HEK293 (cell line): ENCODE measurements at regions not wholly inside any gene's neighbourhood (a gene's known extent, or its start where the extent isn't known, plus 50 kb on each side); places are given as distances from the start of the nearest gene placed in this dataset.

Source experiments
- CTCF ChIA-PET: fragments of 350-600 bp; formaldehyde crosslinking; extraction: SDS; loops from one replicate; lab custom pipeline; 2021; ENCODE audit warnings: antibody characterized with exemption; lab: Yijun Ruan, JAX
- POLR2A ChIA-PET: fragments of 300-600 bp; formaldehyde crosslinking; extraction: SDS; loops from one replicate; lab custom pipeline; 2020; ENCODE audit warnings: antibody characterized with exemption, inconsistent platforms; lab: Yijun Ruan, JAX
- H3K27ac ChIP-seq: fragments of 200-500 bp; sonication (Bioruptor generic); 2 replicates; pipeline ENCODE4 v1.5.1; 2014; ENCODE audit warnings: low read depth, low read length, control low read depth, inconsistent platforms; ENCODE audit errors: extremely low read depth
- H3K36me3 ChIP-seq, 2 experiments: fragments of 200-500 bp in 1 of 2; sonication (Bioruptor generic) in 1 of 2; 1 replicate in 1 of 2; 2 replicates in 1 of 2; pipeline ENCODE4 v1.5.1; 2014 to 2017; ENCODE audit warnings: inconsistent platforms in 2 of 2, low read length in 2 of 2; ENCODE audit not compliant: control insufficient read depth in 2 of 2, insufficient read depth in 1 of 2
- H3K4me1 ChIP-seq: fragments of 200-500 bp; sonication (Bioruptor generic); 2 replicates; pipeline ENCODE4 v1.5.1; 2014; ENCODE audit warnings: mild to moderate bottlenecking, low read length, inconsistent platforms; ENCODE audit not compliant: control insufficient read depth, insufficient read depth
- H3K4me3 ChIP-seq: 2 replicates; pipeline ENCODE4 v1.5.1; 2011; ENCODE audit warnings: low read depth, mild to moderate bottlenecking, control low read depth, low read length, moderate library complexity
- H3K9me3 ChIP-seq: fragments of 200-500 bp; sonication (Bioruptor generic); 2 replicates; pipeline ENCODE4 v1.5.1; 2014; ENCODE audit warnings: low read depth, low read length, inconsistent platforms; ENCODE audit not compliant: control insufficient read depth, insufficient read depth
- HOXA7 ChIP-seq: sonication (generic); formaldehyde crosslinking; IDR thresholded peaks from 2 replicates; pipeline ENCODE4 v1.8.1; 2022; ENCODE audit warnings: missing genetic modification reagents, borderline replicate concordance
- KLF7 ChIP-seq: fragments of 450-650 bp; formaldehyde crosslinking; IDR thresholded peaks from 2 replicates; pipeline ENCODE4 v1.5.1; 2016; ENCODE audit warnings: missing biosample characterization, missing genetic modification characterization, borderline replicate concordance
- KLF8 ChIP-seq: fragments of 450-650 bp; formaldehyde crosslinking; IDR thresholded peaks from 2 replicates; pipeline ENCODE4 v1.5.1; 2016; ENCODE audit warnings: missing biosample characterization, missing genetic modification characterization
- KLF9 ChIP-seq: fragments of 450-650 bp; formaldehyde crosslinking; IDR thresholded peaks from 2 replicates; pipeline ENCODE4 v1.5.1; 2016; ENCODE audit warnings: missing biosample characterization, missing genetic modification characterization, low read depth
- REPIN1 ChIP-seq: fragments of 450-650 bp; formaldehyde crosslinking; IDR thresholded peaks from 2 replicates; pipeline ENCODE4 v1.5.1; 2017; ENCODE audit warnings: missing biosample characterization, missing genetic modification characterization, low read depth
- SP2 ChIP-seq: fragments of 450-650 bp; formaldehyde crosslinking; IDR thresholded peaks from 2 replicates; pipeline ENCODE4 v1.5.1; 2016; ENCODE audit warnings: missing biosample characterization, missing genetic modification characterization
- TCF7L2 ChIP-seq: IDR thresholded peaks from 2 replicates; pipeline ENCODE4 v1.6.1; 2011; ENCODE audit warnings: low read depth, mild to moderate bottlenecking, inconsistent platforms, low read length, moderate library complexity, borderline replicate concordance
- ZFP3 ChIP-seq: fragments of 450-650 bp; formaldehyde crosslinking; IDR thresholded peaks from 2 replicates; pipeline ENCODE4 v1.5.1; 2016; ENCODE audit warnings: low read depth, missing biosample characterization, missing genetic modification characterization
- ZNF138 ChIP-seq: fragments of 450-650 bp; formaldehyde crosslinking; IDR thresholded peaks from 2 replicates; pipeline ENCODE4 v1.5.1; 2016; ENCODE audit warnings: missing biosample characterization, missing genetic modification characterization, borderline replicate concordance
- ZNF16 ChIP-seq: fragments of 450-650 bp; formaldehyde crosslinking; IDR thresholded peaks from 2 replicates; pipeline ENCODE4 v1.5.1; 2016; ENCODE audit warnings: low read depth, missing biosample characterization, missing genetic modification characterization
- ZNF2 ChIP-seq: fragments of 450-650 bp; formaldehyde crosslinking; IDR thresholded peaks from 2 replicates; pipeline ENCODE4 v1.5.1; 2016; ENCODE audit warnings: missing biosample characterization, missing genetic modification characterization
- ZNF292 ChIP-seq: fragments of 450-650 bp; formaldehyde crosslinking; IDR thresholded peaks from 2 replicates; pipeline ENCODE4 v1.5.1; 2016; ENCODE audit warnings: low read depth, missing biosample characterization, missing genetic modification characterization, borderline replicate concordance
- ZNF426 ChIP-seq: fragments of 450-650 bp; formaldehyde crosslinking; IDR thresholded peaks from 2 replicates; pipeline ENCODE4 v1.5.1; 2017; ENCODE audit warnings: missing biosample characterization, missing genetic modification characterization, mild to moderate bottlenecking, inconsistent platforms, moderate library complexity
- ZNF707 ChIP-seq: fragments of 450-650 bp; formaldehyde crosslinking; IDR thresholded peaks from 2 replicates; pipeline ENCODE4 v1.5.1; 2016; ENCODE audit warnings: missing biosample characterization, missing genetic modification characterization
- ZNF776 ChIP-seq: fragments of 450-650 bp; formaldehyde crosslinking; IDR thresholded peaks from 2 replicates; pipeline ENCODE4 v1.5.0; 2017; ENCODE audit warnings: missing biosample characterization, missing genetic modification characterization, borderline replicate concordance
- ZNF792 ChIP-seq: fragments of 450-650 bp; formaldehyde crosslinking; IDR thresholded peaks from 2 replicates; pipeline ENCODE4 v1.5.1; 2016; ENCODE audit warnings: missing biosample characterization, missing genetic modification characterization
- ZSCAN30 ChIP-seq: fragments of 450-650 bp; IDR thresholded peaks from 2 replicates; pipeline ENCODE4 v1.5.1; 2018; ENCODE audit warnings: missing biosample characterization, mild to moderate bottlenecking, missing genetic modification characterization, moderate library complexity
- TF ChIP-seq, protein P1 (sequence below): fragments of 450-650 bp; formaldehyde crosslinking; IDR thresholded peaks from 2 replicates; pipeline ENCODE4 v1.5.1; 2016; ENCODE audit warnings: missing biosample characterization, missing genetic modification characterization
- TF ChIP-seq, protein P2 (sequence below): fragments of 450-650 bp; formaldehyde crosslinking; optimal IDR thresholded peaks from 2 replicates; pipeline ENCODE3; 2016; ENCODE audit warnings: missing biosample characterization, mild to moderate bottlenecking, missing genetic modification characterization
- TF ChIP-seq, protein P3 (sequence below): fragments of 450-650 bp; formaldehyde crosslinking; IDR thresholded peaks from 2 replicates; pipeline ENCODE4 v1.5.1; 2016; ENCODE audit warnings: missing biosample characterization, missing genetic modification characterization
- TF ChIP-seq, protein P4 (sequence below): fragments of 450-650 bp; formaldehyde crosslinking; IDR thresholded peaks from 2 replicates; pipeline ENCODE4 v1.5.1; 2016; ENCODE audit warnings: missing biosample characterization, missing genetic modification characterization
- TF ChIP-seq, protein P5 (sequence below): fragments of 450-650 bp; formaldehyde crosslinking; IDR thresholded peaks from 2 replicates; pipeline ENCODE4 v1.5.1; 2016; ENCODE audit warnings: missing biosample characterization, missing genetic modification characterization, borderline replicate concordance
- TF ChIP-seq, protein P6 (sequence below): fragments of 450-650 bp; formaldehyde crosslinking; IDR thresholded peaks from 2 replicates; pipeline ENCODE4 v1.5.1; 2016; ENCODE audit warnings: missing biosample characterization, missing genetic modification characterization, low read depth

DNA sequence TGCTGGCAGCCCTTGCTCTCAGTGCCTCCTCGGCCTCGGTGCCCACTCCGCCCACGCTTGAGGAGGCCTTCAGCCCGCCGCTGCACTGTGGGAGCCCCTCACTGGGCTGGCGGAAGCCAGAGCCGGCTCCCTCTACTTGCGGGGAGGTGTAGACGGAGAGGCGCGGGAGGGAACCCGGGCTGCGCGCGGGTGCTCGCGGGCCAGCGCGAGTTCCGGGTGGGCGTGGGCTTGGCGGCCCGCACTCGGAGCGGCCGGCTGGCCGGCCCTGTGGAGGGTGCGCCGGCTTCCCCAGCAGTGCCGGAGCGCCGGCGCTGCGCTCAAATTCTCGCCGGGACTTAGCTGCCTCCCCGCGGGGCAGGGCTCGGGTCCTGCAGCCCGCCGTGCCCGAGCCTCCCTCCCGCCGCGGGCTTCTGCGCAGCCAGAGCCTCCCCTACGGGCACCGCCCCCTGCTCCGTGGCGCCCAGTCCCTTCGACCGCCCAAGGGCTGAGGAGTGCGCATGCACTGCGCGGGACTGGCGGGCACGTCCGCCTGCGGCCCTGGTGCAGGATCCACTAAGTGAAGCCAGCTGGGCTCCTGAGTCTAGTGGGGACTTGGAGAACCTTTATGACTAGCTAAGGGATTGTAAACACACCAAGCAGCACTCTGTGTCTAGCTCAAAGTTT is 231.5 kb downstream of the EFHB start:
- Histone ChIP-seq H3K4me3 (no peak overlapping the region), H3K4me1 (no peaks in the 10 kb centered on the region), H3K36me3 (no peaks in the 10 kb centered on the region), H3K9me3 (no peaks in the 10 kb centered on the region), H3K27ac (no peak overlapping the region)
- ChIA-PET POLR2A (no interaction called here), CTCF (no interaction called here)
- TF ChIP-seq, protein P1, sequence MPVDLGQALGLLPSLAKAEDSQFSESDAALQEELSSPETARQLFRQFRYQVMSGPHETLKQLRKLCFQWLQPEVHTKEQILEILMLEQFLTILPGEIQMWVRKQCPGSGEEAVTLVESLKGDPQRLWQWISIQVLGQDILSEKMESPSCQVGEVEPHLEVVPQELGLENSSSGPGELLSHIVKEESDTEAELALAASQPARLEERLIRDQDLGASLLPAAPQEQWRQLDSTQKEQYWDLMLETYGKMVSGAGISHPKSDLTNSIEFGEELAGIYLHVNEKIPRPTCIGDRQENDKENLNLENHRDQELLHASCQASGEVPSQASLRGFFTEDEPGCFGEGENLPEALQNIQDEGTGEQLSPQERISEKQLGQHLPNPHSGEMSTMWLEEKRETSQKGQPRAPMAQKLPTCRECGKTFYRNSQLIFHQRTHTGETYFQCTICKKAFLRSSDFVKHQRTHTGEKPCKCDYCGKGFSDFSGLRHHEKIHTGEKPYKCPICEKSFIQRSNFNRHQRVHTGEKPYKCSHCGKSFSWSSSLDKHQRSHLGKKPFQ (tag by site-specific recombination): no peak
- TF ChIP-seq KLF8 (tag by site-specific recombination) (no peak), ZNF2 (tag by site-specific recombination) (no peak), ZNF776 (tag by site-specific recombination) (no peak), ZNF426 (tag by site-specific recombination) (no peak), ZNF138 (tag by site-specific recombination) (no peak), KLF7 (tag by site-specific recombination) (no peak), ZFP3 (tag by site-specific recombination) (no peak), TCF7L2 (no peak), ZNF292 (tag by site-specific recombination) (no peak), HOXA7 (no peak), SP2 (tag by site-specific recombination) (no peak), KLF9 (tag by site-specific recombination) (no peak)
- TF ChIP-seq, protein P2, sequence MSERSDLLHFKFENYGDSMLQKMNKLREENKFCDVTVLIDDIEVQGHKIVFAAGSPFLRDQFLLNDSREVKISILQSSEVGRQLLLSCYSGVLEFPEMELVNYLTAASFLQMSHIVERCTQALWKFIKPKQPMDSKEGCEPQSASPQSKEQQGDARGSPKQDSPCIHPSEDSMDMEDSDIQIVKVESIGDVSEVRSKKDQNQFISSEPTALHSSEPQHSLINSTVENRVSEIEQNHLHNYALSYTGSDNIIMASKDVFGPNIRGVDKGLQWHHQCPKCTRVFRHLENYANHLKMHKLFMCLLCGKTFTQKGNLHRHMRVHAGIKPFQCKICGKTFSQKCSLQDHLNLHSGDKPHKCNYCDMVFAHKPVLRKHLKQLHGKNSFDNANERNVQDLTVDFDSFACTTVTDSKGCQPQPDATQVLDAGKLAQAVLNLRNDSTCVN: no peak
- TF ChIP-seq, protein P3, sequence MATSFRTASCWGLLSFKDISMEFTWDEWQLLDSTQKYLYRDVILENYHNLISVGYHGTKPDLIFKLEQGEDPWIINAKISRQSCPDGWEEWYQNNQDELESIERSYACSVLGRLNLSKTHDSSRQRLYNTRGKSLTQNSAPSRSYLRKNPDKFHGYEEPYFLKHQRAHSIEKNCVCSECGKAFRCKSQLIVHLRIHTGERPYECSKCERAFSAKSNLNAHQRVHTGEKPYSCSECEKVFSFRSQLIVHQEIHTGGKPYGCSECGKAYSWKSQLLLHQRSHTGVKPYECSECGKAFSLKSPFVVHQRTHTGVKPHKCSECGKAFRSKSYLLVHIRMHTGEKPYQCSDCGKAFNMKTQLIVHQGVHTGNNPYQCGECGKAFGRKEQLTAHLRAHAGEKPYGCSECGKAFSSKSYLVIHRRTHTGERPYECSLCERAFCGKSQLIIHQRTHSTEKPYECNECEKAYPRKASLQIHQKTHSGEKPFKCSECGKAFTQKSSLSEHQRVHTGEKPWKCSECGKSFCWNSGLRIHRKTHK (tag by site-specific recombination): no peak
- TF ChIP-seq, protein P4, sequence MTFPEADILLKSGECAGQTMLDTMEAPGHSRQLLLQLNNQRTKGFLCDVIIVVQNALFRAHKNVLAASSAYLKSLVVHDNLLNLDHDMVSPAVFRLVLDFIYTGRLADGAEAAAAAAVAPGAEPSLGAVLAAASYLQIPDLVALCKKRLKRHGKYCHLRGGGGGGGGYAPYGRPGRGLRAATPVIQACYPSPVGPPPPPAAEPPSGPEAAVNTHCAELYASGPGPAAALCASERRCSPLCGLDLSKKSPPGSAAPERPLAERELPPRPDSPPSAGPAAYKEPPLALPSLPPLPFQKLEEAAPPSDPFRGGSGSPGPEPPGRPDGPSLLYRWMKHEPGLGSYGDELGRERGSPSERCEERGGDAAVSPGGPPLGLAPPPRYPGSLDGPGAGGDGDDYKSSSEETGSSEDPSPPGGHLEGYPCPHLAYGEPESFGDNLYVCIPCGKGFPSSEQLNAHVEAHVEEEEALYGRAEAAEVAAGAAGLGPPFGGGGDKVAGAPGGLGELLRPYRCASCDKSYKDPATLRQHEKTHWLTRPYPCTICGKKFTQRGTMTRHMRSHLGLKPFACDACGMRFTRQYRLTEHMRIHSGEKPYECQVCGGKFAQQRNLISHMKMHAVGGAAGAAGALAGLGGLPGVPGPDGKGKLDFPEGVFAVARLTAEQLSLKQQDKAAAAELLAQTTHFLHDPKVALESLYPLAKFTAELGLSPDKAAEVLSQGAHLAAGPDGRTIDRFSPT (tag by site-specific recombination): no peak

DNA sequence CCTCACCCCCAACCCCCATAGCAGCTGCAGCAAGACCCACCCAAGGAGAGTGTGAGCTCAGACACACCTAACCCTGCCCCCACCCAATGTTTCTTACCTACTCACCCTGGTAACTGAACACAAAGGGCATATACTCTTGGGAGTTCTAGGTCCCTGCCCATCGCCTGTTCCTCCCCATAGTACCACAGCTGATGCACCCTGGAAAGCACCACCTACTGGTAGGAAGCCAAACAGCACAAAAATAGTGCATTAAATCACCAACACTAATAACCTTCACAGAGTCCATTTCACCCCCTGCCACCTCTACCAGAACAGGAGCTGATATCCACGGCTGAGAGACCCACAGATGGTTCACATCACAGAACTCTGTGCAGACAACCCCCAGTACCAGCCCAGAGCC is 245.2 kb downstream of the EFHB start:
- Histone ChIP-seq H3K27ac (no peak overlapping the region), H3K36me3 (no peaks in the 10 kb centered on the region), H3K4me3 (no peak overlapping the region), H3K4me1 (no peaks in the 10 kb centered on the region), H3K9me3 (no peaks in the 10 kb centered on the region)
- ChIA-PET POLR2A (no interaction called here), CTCF (interaction anchor here (0.6 to 0.7 kb wide), 2 partner anchors 205 to 559 kb away, joined by 3 read pairs; no protein-coding TSS in a partner anchor)
- TF ChIP-seq ZSCAN30 (tag by site-specific recombination) (no peak), ZNF792 (no peak), ZNF707 (tag by site-specific recombination) (no peak), ZNF16 (tag by site-specific recombination) (no peak), REPIN1 (tag by site-specific recombination) (no peak)
- TF ChIP-seq, protein P5, sequence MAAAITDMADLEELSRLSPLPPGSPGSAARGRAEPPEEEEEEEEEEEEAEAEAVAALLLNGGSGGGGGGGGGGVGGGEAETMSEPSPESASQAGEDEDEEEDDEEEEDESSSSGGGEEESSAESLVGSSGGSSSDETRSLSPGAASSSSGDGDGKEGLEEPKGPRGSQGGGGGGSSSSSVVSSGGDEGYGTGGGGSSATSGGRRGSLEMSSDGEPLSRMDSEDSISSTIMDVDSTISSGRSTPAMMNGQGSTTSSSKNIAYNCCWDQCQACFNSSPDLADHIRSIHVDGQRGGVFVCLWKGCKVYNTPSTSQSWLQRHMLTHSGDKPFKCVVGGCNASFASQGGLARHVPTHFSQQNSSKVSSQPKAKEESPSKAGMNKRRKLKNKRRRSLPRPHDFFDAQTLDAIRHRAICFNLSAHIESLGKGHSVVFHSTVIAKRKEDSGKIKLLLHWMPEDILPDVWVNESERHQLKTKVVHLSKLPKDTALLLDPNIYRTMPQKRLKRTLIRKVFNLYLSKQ: no peak
- TF ChIP-seq, protein P6, sequence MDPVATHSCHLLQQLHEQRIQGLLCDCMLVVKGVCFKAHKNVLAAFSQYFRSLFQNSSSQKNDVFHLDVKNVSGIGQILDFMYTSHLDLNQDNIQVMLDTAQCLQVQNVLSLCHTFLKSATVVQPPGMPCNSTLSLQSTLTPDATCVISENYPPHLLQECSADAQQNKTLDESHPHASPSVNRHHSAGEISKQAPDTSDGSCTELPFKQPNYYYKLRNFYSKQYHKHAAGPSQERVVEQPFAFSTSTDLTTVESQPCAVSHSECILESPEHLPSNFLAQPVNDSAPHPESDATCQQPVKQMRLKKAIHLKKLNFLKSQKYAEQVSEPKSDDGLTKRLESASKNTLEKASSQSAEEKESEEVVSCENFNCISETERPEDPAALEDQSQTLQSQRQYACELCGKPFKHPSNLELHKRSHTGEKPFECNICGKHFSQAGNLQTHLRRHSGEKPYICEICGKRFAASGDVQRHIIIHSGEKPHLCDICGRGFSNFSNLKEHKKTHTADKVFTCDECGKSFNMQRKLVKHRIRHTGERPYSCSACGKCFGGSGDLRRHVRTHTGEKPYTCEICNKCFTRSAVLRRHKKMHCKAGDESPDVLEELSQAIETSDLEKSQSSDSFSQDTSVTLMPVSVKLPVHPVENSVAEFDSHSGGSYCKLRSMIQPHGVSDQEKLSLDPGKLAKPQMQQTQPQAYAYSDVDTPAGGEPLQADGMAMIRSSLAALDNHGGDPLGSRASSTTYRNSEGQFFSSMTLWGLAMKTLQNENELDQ (tag by site-specific recombination): no peak
